ENCODE measurements at regions not wholly inside any gene's neighbourhood (a gene's known extent, or its start where the extent isn't known, plus 50 kb on each side); places are given as distances from the start of the nearest gene placed in this dataset.

- TF ChIP-seq ZNF462 (CRISPR knock-in tag; IDR thresholded peaks at IDR 0.05) (no peak), EZH2phosphoT487 (IDR thresholded peaks at IDR 0.05; ENCODE audit: unreplicated experiment) (no peak), ETS1 (IDR thresholded peaks at IDR 0.05) (no peak), NANOG (IDR thresholded peaks at IDR 0.05; ENCODE audit: borderline replicate concordance) (no peak), ZNF114 (CRISPR knock-in tag; IDR thresholded peaks at IDR 0.05) (no peak)
Observed at GRCh38 chr6:90444160-90444714, 142.6 kb downstream of the MAP3K7 start (continued).

GRCh38 chr6:90442366-90442765, 144.5 kb downstream of the MAP3K7 start:
- TF ChIP-seq ZNF462 (CRISPR knock-in tag; IDR thresholded peaks at IDR 0.05) (peak; percentile 77), EZH2 (IDR thresholded peaks at IDR 0.05; ENCODE audit: low read depth, unreplicated experiment) (no peak)
- ATAC-seq = peak; percentile 67
- Mint-ChIP-seq H3K27ac (no peak overlapping the region), H3K36me3 (ENCODE audit: low read depth) (no peaks in the 10 kb centered on the region), H3K4me3 (no peak overlapping the region), H3K4me1 (peaks cover 41% of the 10 kb centered on the region), H3K9me3 (no peaks in the 10 kb centered on the region), H3K27me3 (ENCODE audit: insufficient read depth, low read depth, poor library complexity) (peaks cover 3% of the 10 kb centered on the region)
- Histone ChIP-seq H3K27me3 (ENCODE audit: insufficient read depth) (no peaks in the 10 kb centered on the region), H3K27ac (ENCODE audit: low read depth) (no peak overlapping the region), H3K79me2 (replicated peaks; ENCODE audit: insufficient read depth) (no peaks in the 10 kb centered on the region), H3F3A (replicated peaks; ENCODE audit: low read depth) (peaks cover 8% of the 10 kb centered on the region), H3K4me1 (ENCODE audit: insufficient read depth) (peaks cover 41% of the 10 kb centered on the region), H3K9me2 (ENCODE audit: insufficient read depth) (no peaks in the 10 kb centered on the region), H2AFZ (peak overlapping the region; percentile 30; the same call in 1 of the 2 replicates), H3K4me2 (peak overlapping the region; percentile 60), H3K36me3 (ENCODE audit: insufficient read depth) (no peaks in the 10 kb centered on the region), H3K4me3 (no peak overlapping the region; the same call in 1 of the 2 replicates), H4K20me1 (replicated peaks; ENCODE audit: insufficient read depth) (no peaks in the 10 kb centered on the region)
- no peak for DNase-seq (ENCODE audit: low spot score)
